Activated CD8-positive, alpha-beta memory T cell treated with anti-CD3 and anti-CD28 coated beads, Interleukin-2, amount 50 U/mL, for 4 hours (primary cell): ENCODE measurements at regions not wholly inside any gene's neighbourhood (a gene's known extent, or its start where the extent isn't known, plus 50 kb on each side); places are given as distances from the start of the nearest gene placed in this dataset.

Experiments
- DNase-seq: peaks from one replicate; pipeline ENCODE4 v3.0.0-alpha.2; 2020

DNA sequence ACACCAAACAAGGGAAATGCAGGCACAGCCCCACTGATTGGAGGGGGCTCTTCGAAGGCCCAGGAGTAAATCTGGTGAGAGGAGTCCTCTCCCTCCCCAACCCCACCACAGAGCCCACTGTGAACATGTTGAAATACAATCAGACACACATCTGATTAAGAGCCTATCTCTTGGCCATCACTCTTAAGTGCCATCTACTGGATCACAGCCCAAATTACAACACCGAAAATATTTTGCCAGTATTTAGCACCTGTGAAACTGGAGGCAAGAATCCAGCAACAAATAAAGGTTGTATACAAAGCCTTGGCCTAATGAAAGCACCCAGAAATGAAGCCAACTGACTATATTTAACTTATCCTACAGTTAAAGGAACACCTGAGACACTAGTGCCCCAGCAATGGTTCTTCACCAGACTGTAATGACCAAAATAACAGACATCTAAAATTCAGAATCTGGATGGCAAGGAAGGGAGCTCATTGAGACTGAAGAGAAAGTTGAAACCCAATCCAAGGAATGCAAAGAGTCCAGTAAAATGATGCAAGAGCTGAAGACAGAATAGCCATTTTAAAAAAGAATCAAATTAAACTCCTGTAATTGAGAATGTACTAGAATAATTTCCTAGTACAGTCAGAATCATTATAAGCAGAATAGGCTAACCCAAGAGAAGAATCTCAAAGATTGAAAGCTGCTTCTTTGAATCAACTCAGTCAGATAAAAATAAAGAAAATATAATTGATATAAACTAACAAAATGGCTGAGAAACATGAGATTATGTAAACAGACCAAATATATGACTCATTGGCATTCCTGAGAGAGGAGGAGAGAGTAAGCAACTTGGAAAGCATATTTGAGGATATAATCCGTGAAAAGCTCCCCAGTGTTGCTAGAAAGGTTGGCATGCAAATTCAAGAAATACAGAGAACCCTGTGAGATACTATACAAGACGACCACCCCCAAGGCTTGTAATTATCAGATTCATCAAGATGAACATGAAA is 1117.0 kb downstream of the FLRT2 start:
- DNase-seq, result no peak

DNA sequence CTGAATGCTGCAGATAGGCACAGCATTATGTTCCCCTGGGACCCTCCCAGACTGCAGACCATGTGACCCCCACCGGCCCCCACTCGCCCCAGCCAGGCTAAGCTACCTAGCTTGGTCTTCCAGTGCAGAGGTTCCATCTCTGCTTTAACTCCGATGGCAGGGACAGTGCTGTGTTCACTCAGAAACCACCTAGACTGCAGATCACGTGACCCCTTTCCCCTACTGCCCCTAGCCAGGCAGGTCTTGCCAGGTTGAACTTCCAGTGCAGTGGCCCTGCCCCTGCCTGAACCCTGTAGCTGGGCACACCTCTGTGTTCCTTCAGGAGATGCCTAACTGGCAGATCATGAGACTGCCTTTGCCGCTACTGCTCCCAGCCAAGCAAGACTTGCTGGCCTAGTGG is 1116.2 kb downstream of the FLRT2 start:
- DNase-seq, result no peak

DNA sequence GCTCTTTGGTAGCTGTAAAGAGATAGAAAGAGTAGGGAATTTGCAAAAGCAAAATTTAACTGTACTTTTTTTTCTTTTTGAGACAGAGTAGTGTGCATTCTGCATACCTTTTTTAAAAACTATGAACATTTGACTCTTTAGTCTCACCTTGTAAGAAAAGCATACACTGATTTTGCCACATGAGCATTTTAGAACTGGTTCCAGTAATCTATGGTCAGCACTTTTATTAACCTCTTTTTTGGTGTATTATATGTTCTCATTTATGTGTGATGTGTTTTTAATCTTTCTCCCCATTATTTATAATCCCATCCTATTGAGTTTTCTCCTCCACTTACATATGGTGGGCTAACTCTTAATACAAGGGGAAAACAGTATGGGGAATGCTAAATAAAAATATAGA is 1111.4 kb downstream of the FLRT2 start:
- no peak for DNase-seq

DNA sequence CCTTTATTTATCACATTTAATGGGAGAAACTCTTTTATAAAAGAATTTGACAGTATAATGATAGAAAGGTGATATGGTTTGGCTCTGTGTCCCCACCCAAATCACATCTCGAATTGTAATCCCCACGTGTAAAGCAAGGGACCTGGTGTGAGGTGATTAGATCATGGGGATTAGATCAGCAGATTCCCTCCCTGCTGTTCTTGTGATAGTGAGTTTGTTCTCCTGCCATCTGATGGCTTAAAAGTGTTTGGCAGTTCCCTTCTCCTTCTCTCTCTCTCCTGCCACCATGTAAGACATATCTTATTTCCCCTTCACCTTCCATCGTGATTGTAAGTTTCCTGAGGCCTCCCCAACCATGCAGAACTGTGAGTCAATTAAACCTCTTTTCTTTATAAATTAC is 1110.3 kb downstream of the FLRT2 start:
- DNase-seq, result no peak

DNA sequence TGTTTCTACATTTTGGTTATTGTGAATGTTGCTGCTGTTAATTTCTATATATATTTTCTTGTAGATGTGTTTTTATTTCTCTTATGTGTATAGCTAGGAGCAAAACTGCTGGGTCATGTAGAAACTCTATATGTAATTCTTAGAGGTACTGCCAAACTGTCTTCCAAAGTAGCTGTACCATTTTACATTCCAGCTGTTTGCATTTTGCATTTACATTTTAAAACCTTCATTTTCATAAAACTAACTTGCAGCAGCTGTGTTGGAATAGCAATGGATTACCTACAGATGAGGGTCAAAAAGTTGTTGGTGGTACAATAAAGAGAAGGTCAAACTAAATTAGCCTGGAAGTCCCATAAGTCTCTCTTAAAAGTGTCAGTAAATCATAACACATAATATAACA is 1109.7 kb downstream of the FLRT2 start:
- no peak for DNase-seq

DNA sequence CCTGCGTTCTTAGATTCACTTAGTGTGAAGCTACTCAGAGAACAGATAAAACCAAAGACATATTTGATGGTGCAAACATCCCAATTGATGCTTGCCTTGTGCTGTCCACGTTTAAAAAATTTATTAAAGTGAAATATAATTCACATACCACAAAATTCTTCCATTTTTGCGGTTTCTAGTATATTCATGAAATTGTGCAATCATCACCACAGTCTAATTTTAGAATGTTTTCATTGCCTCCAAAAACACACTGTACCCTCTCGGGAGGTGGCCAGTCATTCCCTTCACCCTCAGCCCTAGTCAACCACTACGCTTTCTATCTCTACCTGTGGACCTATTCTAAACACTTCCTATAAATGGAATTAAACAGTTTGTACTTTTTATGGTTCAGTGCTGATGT is 1109.2 kb downstream of the FLRT2 start:
- no peak for DNase-seq

DNA sequence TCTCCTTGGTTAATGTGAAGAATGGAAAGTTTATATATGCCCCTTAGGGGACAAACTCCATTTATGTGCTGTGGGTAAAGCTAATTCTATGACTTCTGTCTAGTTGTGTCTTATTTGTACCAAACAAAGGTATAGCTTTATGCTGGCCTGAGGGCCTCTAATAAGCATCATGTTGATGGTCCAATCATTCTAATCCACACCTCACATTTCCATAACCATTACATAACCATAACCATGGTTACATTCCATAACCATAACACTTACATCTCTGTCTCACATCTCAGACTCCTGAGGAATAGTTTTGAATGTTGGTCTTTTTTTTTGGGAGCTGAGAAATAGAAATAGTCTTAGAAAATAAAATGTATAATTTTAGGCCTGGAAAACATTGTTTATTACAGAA is 1097.1 kb downstream of the FLRT2 start:
- DNase-seq, result no peak

DNA sequence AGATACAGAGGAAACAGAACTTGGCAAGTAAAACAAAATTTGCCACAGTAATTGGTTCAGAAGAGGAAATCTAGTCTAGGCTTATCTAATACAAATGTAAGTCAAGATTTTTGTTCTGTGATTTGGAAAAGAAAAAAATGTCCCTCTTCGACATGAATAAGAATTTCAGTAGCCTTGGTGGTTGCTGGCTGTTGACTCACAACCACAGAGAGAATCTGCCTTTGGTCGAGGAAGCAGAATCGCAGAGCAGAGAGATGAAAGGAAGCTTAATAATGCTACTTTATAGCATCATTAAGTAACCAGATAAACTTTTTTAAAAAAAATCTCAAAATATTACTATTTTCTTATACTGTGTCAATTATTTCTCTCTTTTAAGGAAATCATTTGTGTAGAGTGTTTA is 1096.6 kb downstream of the FLRT2 start:
- no peak for DNase-seq

DNA sequence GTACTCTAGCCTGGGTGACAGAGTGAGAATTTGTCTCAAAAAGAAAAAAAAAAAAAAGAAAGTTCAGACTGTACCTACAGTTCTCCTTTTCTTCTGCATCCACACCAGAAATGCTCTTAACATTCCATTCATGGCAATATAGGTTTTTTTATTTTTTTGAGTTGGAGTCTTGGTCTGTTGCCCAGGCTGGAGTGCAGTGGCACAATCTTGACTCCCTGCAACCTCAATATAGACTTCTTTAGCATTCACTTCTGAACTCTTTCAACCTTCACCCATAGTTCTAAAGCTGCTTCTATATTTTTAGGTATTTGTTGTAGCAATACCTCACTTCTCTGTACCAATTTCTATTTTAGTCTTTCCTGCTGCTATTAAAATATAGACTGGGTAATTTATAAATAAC is 1095.7 kb downstream of the FLRT2 start:
- no peak for DNase-seq

DNA sequence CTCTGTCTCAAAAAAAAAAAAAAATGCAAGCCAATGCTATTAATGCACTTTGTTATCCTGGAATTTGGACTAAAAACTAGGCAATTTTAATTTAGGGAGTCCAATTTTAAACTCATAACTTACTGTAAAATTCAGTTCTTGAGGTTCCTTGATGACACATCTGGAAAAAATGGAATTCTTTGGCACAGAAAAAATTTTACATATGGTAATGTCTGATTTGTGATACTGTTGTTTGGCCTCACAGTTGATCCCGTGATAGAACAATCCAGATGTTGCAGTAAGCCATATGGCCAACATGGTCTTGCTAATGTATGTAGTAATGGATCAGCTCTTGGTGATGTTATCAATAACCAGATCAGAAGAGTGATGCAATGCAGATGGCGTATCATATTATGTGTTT is 1089.8 kb downstream of the FLRT2 start:
- DNase-seq, result no peak

DNA sequence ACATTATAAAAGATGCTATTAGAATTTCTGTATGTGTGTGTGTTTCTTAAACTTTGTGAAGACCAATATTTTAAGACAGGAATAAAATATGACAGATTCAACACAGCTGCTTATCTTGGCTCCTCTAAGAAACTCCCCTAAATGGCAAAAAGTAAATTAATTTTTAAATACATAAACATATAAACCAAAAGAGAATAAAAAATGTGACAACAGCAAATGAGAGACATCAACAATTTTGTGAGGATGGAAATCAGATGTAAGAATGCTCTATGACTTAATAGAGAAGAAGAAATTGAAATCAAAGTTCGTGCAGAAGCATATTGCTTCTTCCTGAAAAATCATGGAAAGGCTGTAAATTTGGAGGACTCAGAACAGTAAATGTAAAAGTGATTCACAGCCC is 1083.8 kb downstream of the FLRT2 start:
- no peak for DNase-seq

DNA sequence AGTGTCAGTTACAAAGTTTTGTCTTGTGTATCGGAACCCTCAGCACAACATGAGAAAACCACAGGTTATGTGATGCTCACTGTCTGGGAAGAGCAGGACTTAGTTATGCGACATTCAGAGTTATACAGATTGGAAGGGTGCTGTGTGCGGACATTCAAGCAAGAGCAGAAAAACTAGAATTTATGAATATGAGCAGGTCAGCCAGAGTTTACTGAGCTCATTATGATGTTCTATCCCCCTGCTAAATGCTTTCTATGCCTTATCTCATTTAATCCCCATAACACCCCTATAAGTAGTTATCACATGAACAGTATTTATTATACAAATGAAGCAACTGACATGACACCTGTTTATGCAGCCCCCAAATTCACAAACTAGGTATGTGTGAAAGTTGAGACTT is 1083.2 kb downstream of the FLRT2 start:
- DNase-seq, result no peak

DNA sequence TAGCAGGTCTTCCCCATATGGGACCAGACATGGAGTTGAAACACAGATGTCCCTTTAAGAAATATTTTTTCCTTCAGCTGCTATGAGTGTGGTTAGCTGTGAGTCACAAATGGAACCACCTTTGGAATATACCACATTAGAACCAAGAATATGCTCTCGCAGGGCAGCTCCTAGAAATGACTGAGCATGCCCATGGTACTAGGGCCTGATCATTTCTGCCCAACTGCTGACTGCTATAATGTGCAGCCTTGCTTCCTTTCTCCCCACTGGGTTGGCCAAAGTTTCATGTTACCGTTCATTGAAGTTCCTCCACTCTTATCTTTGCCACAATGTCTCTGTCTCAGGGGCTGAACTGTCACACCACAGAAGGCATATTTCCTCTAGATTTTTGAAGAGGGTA is 1074.6 kb downstream of the FLRT2 start:
- DNase-seq, result no peak

DNA sequence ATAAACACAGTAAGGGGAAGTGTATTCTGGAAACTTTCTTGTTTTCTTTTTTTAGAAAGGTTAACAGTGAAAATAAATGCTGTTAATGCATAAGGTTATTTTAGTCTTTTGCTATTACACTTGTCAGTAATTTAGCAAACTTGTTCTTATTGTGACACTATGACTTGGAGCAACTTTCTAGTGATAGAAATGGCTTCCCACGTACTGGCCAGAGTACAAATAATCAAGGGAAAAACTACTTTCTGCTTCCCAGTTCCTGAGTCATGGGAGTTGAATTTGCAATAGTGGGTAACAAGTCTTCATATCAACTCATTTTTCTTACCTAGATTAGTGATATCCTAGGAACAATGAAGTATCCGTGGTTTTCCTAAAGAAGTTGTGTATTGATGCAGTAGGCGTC is 1072.3 kb downstream of the FLRT2 start:
- DNase-seq, result no peak

DNA sequence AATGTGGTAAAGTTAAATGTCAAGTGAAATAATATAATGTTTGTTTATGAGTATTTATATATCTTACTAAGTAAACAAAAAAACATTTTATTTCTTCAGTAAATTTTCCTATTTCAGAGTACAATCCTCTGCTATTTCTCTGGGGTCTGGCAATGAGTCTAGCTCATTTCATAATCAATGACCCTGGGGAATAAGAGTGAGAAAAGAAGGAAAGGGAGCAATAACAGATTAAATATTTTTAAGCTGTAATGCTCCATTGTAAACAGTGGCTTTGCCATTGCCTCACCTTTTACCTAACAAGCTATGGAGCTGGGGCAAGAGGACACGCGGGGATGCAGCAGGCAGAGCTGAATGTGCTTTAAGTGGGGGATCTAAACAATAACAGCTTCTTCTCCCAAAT is 1071.9 kb downstream of the FLRT2 start:
- no peak for DNase-seq

DNA sequence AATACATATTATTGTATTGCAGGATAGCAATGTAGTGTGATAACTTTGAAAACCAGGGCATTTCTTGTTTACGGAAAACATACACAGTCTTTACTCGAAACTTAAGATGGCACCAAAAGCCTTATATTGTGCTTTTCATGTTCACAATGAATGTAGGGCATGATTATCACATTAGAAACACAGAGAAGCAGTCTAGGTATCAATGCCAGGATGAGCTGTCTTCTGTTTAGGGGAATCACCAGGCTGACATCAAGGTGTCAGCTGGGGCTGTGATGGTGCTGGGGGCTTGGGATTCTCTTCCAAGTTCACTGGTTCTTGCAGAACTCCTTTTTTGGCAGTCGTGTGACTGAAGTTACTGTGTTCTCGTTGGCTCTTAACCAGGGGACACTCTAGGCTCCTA is 1067.3 kb downstream of the FLRT2 start:
- no peak for DNase-seq

DNA sequence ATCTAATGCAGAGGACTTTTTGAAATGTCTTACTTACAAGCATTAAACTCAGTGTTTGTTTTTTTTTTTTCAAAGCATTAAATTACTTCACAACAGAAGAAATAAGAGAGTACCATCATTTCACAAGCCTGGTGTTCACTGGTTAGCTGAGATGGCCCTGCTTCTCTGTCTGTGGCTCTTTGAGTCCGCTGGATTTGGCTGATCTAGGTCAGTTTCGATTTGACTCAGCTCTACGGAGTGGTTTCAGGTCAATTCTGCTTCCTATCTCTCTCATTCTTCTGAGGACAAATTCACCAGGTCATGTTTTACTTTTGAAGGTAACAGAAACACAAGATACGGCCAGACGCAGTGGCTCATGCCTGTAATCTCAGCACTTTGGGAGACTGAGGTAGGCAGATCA is 1066.1 kb downstream of the FLRT2 start:
- DNase-seq, result no peak

DNA sequence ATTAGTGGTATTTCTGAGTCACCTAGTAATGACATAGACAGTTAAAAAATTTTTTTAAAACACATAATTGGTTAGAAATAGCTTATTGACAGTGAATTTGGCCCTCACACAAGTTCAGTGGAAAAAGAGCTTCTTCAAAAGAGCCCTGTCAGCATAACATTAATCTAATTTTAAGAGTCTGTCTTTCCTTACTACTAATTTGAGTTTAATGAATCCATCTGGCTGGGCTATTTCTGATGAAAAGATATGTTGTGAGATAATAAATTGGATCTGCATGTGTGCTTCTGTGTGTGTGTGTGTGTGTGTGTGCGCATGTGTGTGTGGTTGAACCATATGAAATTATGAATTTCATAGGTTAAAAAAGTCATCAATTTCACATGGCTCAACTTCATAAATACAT is 1045.2 kb downstream of the FLRT2 start:
- DNase-seq, result no peak

DNA sequence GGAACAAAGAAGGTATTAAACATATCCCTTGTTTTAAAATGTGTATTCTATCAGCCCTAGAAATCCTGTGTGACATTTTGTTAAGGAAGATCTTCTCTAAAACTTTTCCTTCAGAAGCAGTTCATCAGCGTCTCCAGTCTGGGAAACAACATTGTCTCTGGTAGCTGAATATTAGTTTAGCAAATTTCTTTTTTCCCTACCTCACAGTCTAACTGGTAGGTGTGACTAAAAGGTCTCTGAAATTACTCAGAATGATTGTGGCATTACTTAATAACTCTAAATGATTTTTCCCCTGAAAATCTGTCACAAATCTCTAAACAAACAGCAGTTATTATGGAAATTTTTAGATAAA is 1044.8 kb downstream of the FLRT2 start:
- no peak for DNase-seq

DNA sequence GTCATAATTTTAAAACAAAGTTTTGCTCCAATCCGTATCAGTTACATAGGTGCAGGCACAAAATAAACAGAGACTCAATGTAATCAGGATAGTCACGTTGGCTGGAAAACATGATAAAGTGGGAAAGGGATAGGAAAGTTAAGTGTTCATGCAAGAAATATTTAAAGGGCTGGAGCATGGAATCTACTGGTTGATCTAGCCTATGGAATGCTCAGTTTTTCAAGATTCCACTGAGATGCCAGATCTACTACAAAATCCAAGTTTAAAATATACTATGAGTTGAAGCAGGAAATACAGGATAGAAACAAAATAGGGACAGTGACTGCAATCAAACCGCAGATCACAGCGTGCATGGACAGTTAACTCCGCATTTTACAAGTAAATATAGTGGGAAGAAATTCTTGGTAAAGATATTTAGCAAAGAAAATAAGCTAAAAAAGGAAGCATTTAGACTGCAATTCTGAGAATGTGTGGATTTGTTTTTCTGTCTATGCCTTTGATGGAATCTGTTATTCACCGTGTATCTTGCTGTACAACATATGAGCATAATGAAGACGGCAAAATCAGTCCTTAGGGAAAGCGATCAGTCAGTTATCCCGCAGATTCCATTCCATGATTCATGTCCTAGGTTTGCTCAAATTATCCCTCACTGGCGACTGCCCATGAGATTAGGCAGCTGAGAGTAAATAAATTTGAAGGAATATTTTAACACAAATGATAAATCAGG is 1044.3 kb downstream of the FLRT2 start:
- DNase-seq, result no peak

DNA sequence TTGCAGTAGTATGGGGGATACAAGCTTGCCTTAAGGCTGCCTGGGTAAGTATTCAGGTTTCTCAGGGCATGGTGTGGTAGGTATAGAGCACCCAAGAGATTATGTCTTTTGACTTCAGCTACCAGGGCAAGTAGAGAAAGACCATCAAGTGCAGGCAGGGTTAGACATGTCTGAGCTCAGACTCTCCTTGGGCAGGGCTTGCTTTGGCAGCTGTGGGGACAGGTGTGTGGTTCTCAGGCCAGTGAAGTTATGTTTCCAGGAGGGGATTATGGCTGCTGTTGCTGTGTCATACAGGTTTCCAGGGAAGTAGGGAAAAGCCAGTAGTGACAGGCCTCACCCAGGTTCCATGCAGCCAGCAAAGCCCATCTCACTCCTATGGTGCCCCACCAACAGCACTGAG is 1040.4 kb downstream of the FLRT2 start:
- DNase-seq, result no peak

DNA sequence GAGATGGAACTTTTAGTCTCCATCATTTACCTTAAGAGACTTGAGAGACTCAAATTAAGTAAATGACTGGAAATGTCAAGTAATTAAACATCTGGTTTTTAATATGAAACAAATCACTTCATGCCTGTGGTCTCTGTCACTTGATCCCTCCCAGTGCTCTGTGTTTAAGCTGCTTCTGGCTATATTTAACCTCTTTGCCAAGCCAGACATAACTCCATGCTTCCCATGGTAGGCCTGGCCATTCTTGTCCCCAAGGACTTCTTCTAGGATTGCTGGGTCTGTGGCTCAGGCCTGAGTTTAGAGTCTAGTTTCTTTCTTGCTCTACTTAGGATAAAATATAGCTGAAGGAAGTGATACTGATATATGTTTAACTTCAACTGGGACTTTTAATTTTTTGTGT is 1013.6 kb downstream of the FLRT2 start:
- DNase-seq, result no peak

DNA sequence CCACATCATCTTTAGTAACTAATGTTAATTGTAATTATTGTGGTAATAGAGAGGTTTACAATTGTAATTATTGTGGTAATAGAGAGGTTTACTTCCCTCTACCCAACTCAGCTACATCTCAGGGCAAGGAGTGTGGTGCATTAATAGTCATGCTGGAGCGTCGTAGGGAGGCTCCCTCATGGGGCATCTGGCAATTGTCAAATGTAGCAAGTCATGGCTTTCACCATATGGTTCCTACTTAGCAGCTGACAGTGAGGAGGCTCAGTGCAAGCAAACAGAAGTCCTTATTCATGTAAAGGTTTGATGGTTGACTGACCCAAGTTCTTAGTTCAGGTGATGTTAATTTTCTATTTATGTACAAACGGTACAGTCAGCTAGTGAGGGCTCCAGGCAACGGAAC is 1012.0 kb downstream of the FLRT2 start:
- DNase-seq, result no peak

DNA sequence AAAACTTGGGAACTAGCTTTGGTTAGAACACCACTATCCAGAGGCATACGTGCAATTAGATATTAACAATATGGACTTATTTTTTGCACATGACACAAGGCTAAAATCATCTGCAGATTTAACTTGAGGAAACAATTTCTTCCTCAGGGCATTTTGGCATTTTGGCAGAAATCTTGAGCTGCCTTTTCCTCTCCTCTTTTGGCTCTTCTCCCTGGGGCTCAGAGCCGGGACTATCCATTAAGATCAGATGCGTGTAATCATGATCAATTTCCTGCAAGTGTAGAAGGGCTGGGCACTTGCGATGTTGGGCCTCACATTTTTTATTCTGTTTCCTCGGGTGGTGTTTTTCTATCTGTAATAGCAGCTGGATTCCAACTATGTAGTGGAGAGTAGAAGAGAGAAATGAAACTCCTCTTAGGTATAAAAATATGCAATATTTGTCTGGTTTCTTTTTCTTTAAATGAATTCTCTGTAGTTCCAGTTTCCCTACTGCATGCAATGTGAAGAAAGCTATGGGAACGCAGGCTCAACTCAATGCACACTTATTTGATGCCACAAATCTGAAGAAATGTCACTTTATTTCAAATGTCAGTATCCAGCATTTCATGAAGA is 1010.8 kb downstream of the FLRT2 start:
- no peak for DNase-seq
